Tibial nerve (tissue), 4 donors: ENCODE measurements at regions not wholly inside any gene's neighbourhood (a gene's known extent, or its start where the extent isn't known, plus 50 kb on each side); places are given as distances from the start of the nearest gene placed in this dataset.

ENCODE experiments used
- DNase-seq, 2 donors: peaks; one replicate each; pipeline ENCODE4 v3.0.0-alpha.2; 2019; ENCODE audit warnings: low spot score in 2 of 2
- H3K27ac ChIP-seq, 4 donors: fragments of 200-600 bp; sonication (generic) in 3 of 4; one replicate each; pipeline ENCODE4 v1.5.1; 2017 to 2019; ENCODE audit warnings: mild to moderate bottlenecking in 1 of 4
- H3K27me3 ChIP-seq, 2 donors: fragments of 200-600 bp; sonication (generic) in 1 of 2; one replicate each; pipeline versions ENCODE4 v1.5.1 to v1.6.0; 2017 to 2019
- H3K36me3 ChIP-seq, 3 donors: fragments of 200-600 bp; sonication (generic); one replicate each; pipeline ENCODE4 v1.5.1; 2018 to 2019
- H3K4me1 ChIP-seq, 4 donors: fragments of 200-600 bp; sonication (generic) in 3 of 4; one replicate each; pipeline ENCODE4 v1.5.1; 2017 to 2019
- H3K4me3 ChIP-seq, 4 donors: fragments of 200-600 bp; sonication (generic) in 3 of 4; one replicate each; pipeline ENCODE4 v1.5.1; 2017 to 2019; ENCODE audit warnings: mild to moderate bottlenecking in 1 of 4, moderate library complexity in 1 of 4
- H3K9me3 ChIP-seq, 4 donors: fragments of 200-600 bp; sonication (generic) in 3 of 4; one replicate each; pipeline ENCODE4 v1.5.1; 2017 to 2019
- CTCF ChIP-seq, 5 experiments: fragments of 200-600 bp in 3 of 5; fragments of 450-650 bp in 2 of 5; sonication (generic) in 3 of 5; IDR thresholded peaks; one replicate each; pipeline ENCODE4 v1.5.1; 2016 to 2019; ENCODE audit warnings: antibody characterized with exemption in 5 of 5, mild to moderate bottlenecking in 3 of 5, moderate library complexity in 2 of 5
- EP300 ChIP-seq, 2 donors: sonication (generic); formaldehyde crosslinking; IDR thresholded peaks; one replicate each; pipeline ENCODE4 v1.6.1; 2017; ENCODE audit warnings: antibody characterized with exemption in 2 of 2, mild to moderate bottlenecking in 1 of 2
- POLR2A ChIP-seq, 2 donors: fragments of 450-650 bp; IDR thresholded peaks; one replicate each; pipeline ENCODE4 v1.6.1; 2017; ENCODE audit warnings: antibody characterized with exemption in 2 of 2, mild to moderate bottlenecking in 2 of 2, moderate library complexity in 2 of 2
- WGBS, 2 donors: methylation state at CpG; one replicate each; pipeline ENCODE4 v1.1.5; 2018; 5-methylcytosine and 5-hydroxymethylcytosine counted together

- no peaks in the 10 kb centered on the region for H3K9me3 ChIP-seq
- H3K4me3 ChIP-seq, result no peak overlapping the region
- TF ChIP-seq EP300 (IDR thresholded peaks at IDR 0.05), result no peak
- no peak for TF ChIP-seq CTCF (IDR thresholded peaks at IDR 0.05)
- no peak for TF ChIP-seq POLR2A (IDR thresholded peaks at IDR 0.05)
- H3K36me3 ChIP-seq, result no peaks in the 10 kb centered on the region
- no peaks in the 10 kb centered on the region for H3K4me1 ChIP-seq
- DNase-seq, result no peak
- H3K27ac ChIP-seq, result no peak overlapping the region
- no peaks in the 10 kb centered on the region for H3K27me3 ChIP-seq
- 72 to 83% methylated on average over 4 of the region's 4 CpGs for WGBS, 2 donors
Observed at GRCh38 chr16:48969611-48970010, 312.0 kb downstream of the CBLN1 start.

GRCh38 chr16:48965386-48965785 lies 316.3 kb downstream of the CBLN1 start:
- 20 to 31% methylated on average over 3 of the region's 3 CpGs for WGBS, 2 donors
- DNase-seq, result no peak
- no peak overlapping the region for H3K27ac ChIP-seq
- no peak overlapping the region for H3K4me3 ChIP-seq
- TF ChIP-seq POLR2A (IDR thresholded peaks at IDR 0.05), result no peak
- TF ChIP-seq EP300 (IDR thresholded peaks at IDR 0.05), result no peak
- no peak for TF ChIP-seq CTCF (IDR thresholded peaks at IDR 0.05)
- no peaks in the 10 kb centered on the region for H3K36me3 ChIP-seq
- H3K27me3 ChIP-seq, result no peaks in the 10 kb centered on the region
- no peaks in the 10 kb centered on the region for H3K9me3 ChIP-seq
- H3K4me1 ChIP-seq, result no peaks in the 10 kb centered on the region

GRCh38 chr16:48963901-48964615 lies 317.6 kb downstream of the CBLN1 start:
- Histone ChIP-seq H3K27me3 (no peaks in the 10 kb centered on the region), H3K4me3 (no peak overlapping the region), H3K27ac (no peak overlapping the region), H3K36me3 (no peaks in the 10 kb centered on the region), H3K9me3 (no peaks in the 10 kb centered on the region), H3K4me1 (no peaks in the 10 kb centered on the region)
- WGBS, 2 donors, result 85 to 88% methylated on average over 1 of the region's 1 CpG
- no peak for DNase-seq
- TF ChIP-seq POLR2A (IDR thresholded peaks at IDR 0.05), result no peak
- TF ChIP-seq CTCF (IDR thresholded peaks at IDR 0.05), result no peak
- TF ChIP-seq EP300 (IDR thresholded peaks at IDR 0.05), result no peak

- Histone ChIP-seq H3K36me3 (no peaks in the 10 kb centered on the region), H3K9me3 (no peaks in the 10 kb centered on the region), H3K4me1 (no peaks in the 10 kb centered on the region), H3K27me3 (no peaks in the 10 kb centered on the region), H3K4me3 (no peak overlapping the region), H3K27ac (no peak overlapping the region)
- no peak for TF ChIP-seq CTCF (IDR thresholded peaks at IDR 0.05)
- TF ChIP-seq EP300 (IDR thresholded peaks at IDR 0.05), result no peak
- TF ChIP-seq POLR2A (IDR thresholded peaks at IDR 0.05), result no peak
- no peak for DNase-seq
- WGBS, 2 donors, result 38 to 42% methylated on average over 3 of the region's 3 CpGs
Observed at GRCh38 chr16:48963306-48963705, 318.3 kb downstream of the CBLN1 start.

GRCh38 chr16:48961546-48961945 lies 320.1 kb downstream of the CBLN1 start:
- H3K36me3 ChIP-seq, result no peaks in the 10 kb centered on the region
- H3K27me3 ChIP-seq, result no peaks in the 10 kb centered on the region
- no peaks in the 10 kb centered on the region for H3K4me1 ChIP-seq
- no peaks in the 10 kb centered on the region for H3K9me3 ChIP-seq
- no peak for DNase-seq
- H3K27ac ChIP-seq, result no peak overlapping the region
- TF ChIP-seq CTCF (IDR thresholded peaks at IDR 0.05) (no peak), EP300 (IDR thresholded peaks at IDR 0.05) (no peak), POLR2A (IDR thresholded peaks at IDR 0.05) (no peak)
- H3K4me3 ChIP-seq, result no peak overlapping the region
- 89 to 91% methylated on average over 4 of the region's 4 CpGs for WGBS, 2 donors
